CD8-positive, alpha-beta memory T cell (primary cell): ENCODE measurements at regions not wholly inside any gene's neighbourhood (a gene's known extent, or its start where the extent isn't known, plus 50 kb on each side); places are given as distances from the start of the nearest gene placed in this dataset.

ENCODE experiments used
- CTCF ChIA-PET: fragments of 350-600 bp; sonication (Branson Sonifier 250); formaldehyde crosslinking; loops from one replicate; lab custom pipeline; 2021; ENCODE audit warnings: antibody characterized with exemption; lab: Charles Lee
- POLR2A ChIA-PET: fragments of 350-600 bp; sonication (Branson Sonifier 250); formaldehyde crosslinking; loops from one replicate; lab custom pipeline; 2021; ENCODE audit warnings: antibody characterized with exemption; lab: Charles Lee
- DNase-seq, 5 donors: peaks; one replicate each; pipeline versions ENCODE4 v3.0.0 to v3.0.0-alpha.2; 2020 to 2022; ENCODE audit warnings: mixed read lengths in 1 of 5
- H3K27ac ChIP-seq: one replicate; pipeline ENCODE4 v1.7.0; 2013; ENCODE audit warnings: low read depth, mild to moderate bottlenecking, low read length, moderate library complexity
- H3K27me3 ChIP-seq: 2 replicates; pipeline ENCODE4 v1.7.0; 2013; ENCODE audit warnings: low read length, mild to moderate bottlenecking; ENCODE audit not compliant: insufficient read depth, poor library complexity, severe bottlenecking
- H3K36me3 ChIP-seq: 2 replicates; pipeline ENCODE4 v1.7.0; 2013; ENCODE audit warnings: mild to moderate bottlenecking, low read length, moderate library complexity; ENCODE audit not compliant: insufficient read depth
- H3K4me1 ChIP-seq: 2 replicates; pipeline ENCODE4 v1.7.0; 2013; ENCODE audit warnings: mild to moderate bottlenecking, low read length, moderate library complexity; ENCODE audit not compliant: insufficient read depth
- H3K4me3 ChIP-seq: 2 replicates; pipeline ENCODE4 v1.7.0; 2013; ENCODE audit warnings: mild to moderate bottlenecking, low read length
- H3K9me3 ChIP-seq: 2 replicates; pipeline ENCODE4 v1.7.0; 2013; ENCODE audit warnings: mild to moderate bottlenecking, low read length
- H3K27ac Mint-ChIP-seq, 8 donors: one replicate each; pipeline ENCODE4 v1.8.0; 2020 to 2021; ENCODE audit warnings: mixed read lengths in 8 of 8, mild to moderate bottlenecking in 6 of 8, inconsistent platforms in 3 of 8, moderate library complexity in 3 of 8
- H3K27me3 Mint-ChIP-seq, 2 donors: one replicate each; pipeline ENCODE4 v1.8.0; 2020 to 2021; ENCODE audit warnings: mixed read lengths in 2 of 2, mild to moderate bottlenecking in 1 of 2, moderate library complexity in 1 of 2
- H3K36me3 Mint-ChIP-seq, 3 donors: one replicate each; pipeline ENCODE4 v1.8.0; 2020 to 2021; ENCODE audit warnings: mixed read lengths in 3 of 3, inconsistent platforms in 1 of 3, mild to moderate bottlenecking in 1 of 3
- H3K4me1 Mint-ChIP-seq, 3 donors: one replicate each; pipeline ENCODE4 v1.8.0; 2020 to 2021; ENCODE audit warnings: mixed read lengths in 3 of 3, inconsistent platforms in 1 of 3, mild to moderate bottlenecking in 1 of 3
- H3K4me3 Mint-ChIP-seq, 7 donors: one replicate each; pipeline ENCODE4 v1.8.0; 2020 to 2021; ENCODE audit warnings: mixed read lengths in 7 of 7, mild to moderate bottlenecking in 6 of 7, moderate library complexity in 4 of 7, inconsistent platforms in 2 of 7
- H3K9me3 Mint-ChIP-seq, 5 donors: one replicate each; pipeline ENCODE4 v1.8.0; 2020 to 2022; ENCODE audit warnings: mixed read lengths in 5 of 5, mild to moderate bottlenecking in 3 of 5, moderate library complexity in 2 of 5, inconsistent platforms in 1 of 5

- H3K27ac Mint-ChIP-seq: peak overlapping the region in 1 of 8 donors; percentile 55
- H3K4me1 Mint-ChIP-seq: peaks cover 0 to 5% (median 0%) of the 10 kb centered on the region in 3 donors
- H3K4me3 ChIP-seq: no peak overlapping the region
- no peaks in the 10 kb centered on the region for H3K4me1 ChIP-seq
- no peaks in the 10 kb centered on the region for H3K27me3 ChIP-seq
- H3K4me3 Mint-ChIP-seq: no peak overlapping the region
- H3K27ac ChIP-seq: no peak overlapping the region
- H3K9me3 Mint-ChIP-seq: peaks cover 0 to 2% (median 0%) of the 10 kb centered on the region in 5 donors
- POLR2A ChIA-PET: no interaction called here
- no peak for DNase-seq
- H3K36me3 Mint-ChIP-seq: no peaks in the 10 kb centered on the region
- peaks cover 6 to 8% of the 10 kb centered on the region in 2 donors for H3K27me3 Mint-ChIP-seq
- H3K9me3 ChIP-seq: no peaks in the 10 kb centered on the region
- H3K36me3 ChIP-seq: no peaks in the 10 kb centered on the region
- CTCF ChIA-PET: no interaction called here
Observed at GRCh38 chr18:49678440-49678839, 116.6 kb downstream of the LIPG start.

GRCh38 chr18:49677762-49678413 lies 116.0 kb downstream of the LIPG start:
- H3K36me3 ChIP-seq: no peaks in the 10 kb centered on the region
- H3K27ac ChIP-seq: no peak overlapping the region
- peaks cover 8 to 13% of the 10 kb centered on the region in 2 donors for H3K27me3 Mint-ChIP-seq
- no peak overlapping the region for H3K4me3 Mint-ChIP-seq
- H3K9me3 Mint-ChIP-seq: peaks cover 0 to 2% (median 0%) of the 10 kb centered on the region in 5 donors
- H3K4me3 ChIP-seq: no peak overlapping the region
- H3K4me1 Mint-ChIP-seq: peaks cover 0 to 5% (median 0%) of the 10 kb centered on the region in 3 donors
- ChIA-PET POLR2A (no interaction called here), CTCF (no interaction called here)
- no peaks in the 10 kb centered on the region for H3K4me1 ChIP-seq
- no peaks in the 10 kb centered on the region for H3K36me3 Mint-ChIP-seq
- peak overlapping the region in 1 of 8 donors; percentile 0 for H3K27ac Mint-ChIP-seq
- no peaks in the 10 kb centered on the region for H3K9me3 ChIP-seq
- DNase-seq: no peak
- H3K27me3 ChIP-seq: no peaks in the 10 kb centered on the region

GRCh38 chr18:49677081-49677480 lies 115.2 kb downstream of the LIPG start:
- Mint-ChIP-seq H3K9me3 (peaks cover 0 to 2% (median 0%) of the 10 kb centered on the region in 5 donors), H3K27ac (peak overlapping the region in 1 of 8 donors; percentile 23), H3K4me3 (no peak overlapping the region), H3K4me1 (peaks cover 0 to 5% (median 0%) of the 10 kb centered on the region in 3 donors), H3K27me3 (peaks cover 13 to 16% of the 10 kb centered on the region in 2 donors), H3K36me3 (no peaks in the 10 kb centered on the region)
- Histone ChIP-seq H3K27me3 (no peaks in the 10 kb centered on the region), H3K27ac (no peak overlapping the region), H3K36me3 (no peaks in the 10 kb centered on the region), H3K9me3 (no peaks in the 10 kb centered on the region), H3K4me3 (no peak overlapping the region), H3K4me1 (no peaks in the 10 kb centered on the region)
- POLR2A ChIA-PET: no interaction called here
- CTCF ChIA-PET: no interaction called here
- no peak for DNase-seq

GRCh38 chr18:49673281-49673680 lies 111.4 kb downstream of the LIPG start:
- POLR2A ChIA-PET: no interaction called here
- Mint-ChIP-seq H3K4me3 (no peak overlapping the region), H3K9me3 (peaks cover 0 to 4% (median 0%) of the 10 kb centered on the region in 5 donors), H3K27ac (no peak overlapping the region), H3K27me3 (peaks cover 20 to 48% of the 10 kb centered on the region in 2 donors), H3K4me1 (peaks cover 0 to 5% (median 0%) of the 10 kb centered on the region in 3 donors), H3K36me3 (peaks cover 0 to 9% (median 0%) of the 10 kb centered on the region in 3 donors)
- Histone ChIP-seq H3K4me3 (no peak overlapping the region), H3K9me3 (no peaks in the 10 kb centered on the region), H3K4me1 (no peaks in the 10 kb centered on the region), H3K27me3 (no peaks in the 10 kb centered on the region), H3K36me3 (no peaks in the 10 kb centered on the region), H3K27ac (no peak overlapping the region)
- DNase-seq: no peak
- CTCF ChIA-PET: no interaction called here

GRCh38 chr18:49672853-49673252 lies 111.0 kb downstream of the LIPG start:
- H3K27me3 Mint-ChIP-seq: peaks cover 20 to 51% of the 10 kb centered on the region in 2 donors
- Histone ChIP-seq H3K27me3 (no peaks in the 10 kb centered on the region), H3K36me3 (no peaks in the 10 kb centered on the region), H3K9me3 (no peaks in the 10 kb centered on the region), H3K4me1 (no peaks in the 10 kb centered on the region), H3K27ac (no peak overlapping the region), H3K4me3 (no peak overlapping the region)
- DNase-seq: no peak
- peaks cover 0 to 9% (median 0%) of the 10 kb centered on the region in 3 donors for H3K36me3 Mint-ChIP-seq
- H3K9me3 Mint-ChIP-seq: peaks cover 0 to 4% (median 0%) of the 10 kb centered on the region in 5 donors
- ChIA-PET POLR2A (no interaction called here), CTCF (no interaction called here)
- H3K4me1 Mint-ChIP-seq: peaks cover 0 to 2% (median 0%) of the 10 kb centered on the region in 3 donors
- no peak overlapping the region for H3K27ac Mint-ChIP-seq
- no peak overlapping the region for H3K4me3 Mint-ChIP-seq

GRCh38 chr18:49669403-49669802 lies 107.5 kb downstream of the LIPG start:
- H3K36me3 ChIP-seq: no peaks in the 10 kb centered on the region
- H3K9me3 Mint-ChIP-seq: peaks cover 0 to 2% (median 0%) of the 10 kb centered on the region in 5 donors
- POLR2A ChIA-PET: no interaction called here
- no peak overlapping the region for H3K27ac ChIP-seq
- no peaks in the 10 kb centered on the region for H3K27me3 ChIP-seq
- no peaks in the 10 kb centered on the region for H3K9me3 ChIP-seq
- peaks cover 0 to 9% (median 0%) of the 10 kb centered on the region in 3 donors for H3K36me3 Mint-ChIP-seq
- no peaks in the 10 kb centered on the region for H3K4me1 ChIP-seq
- CTCF ChIA-PET: no interaction called here
- H3K27ac Mint-ChIP-seq: no peak overlapping the region
- DNase-seq: no peak
- peaks cover 25 to 61% of the 10 kb centered on the region in 2 donors for H3K27me3 Mint-ChIP-seq
- no peak overlapping the region for H3K4me3 ChIP-seq
- no peak overlapping the region for H3K4me3 Mint-ChIP-seq
- H3K4me1 Mint-ChIP-seq: no peaks in the 10 kb centered on the region

- ChIA-PET POLR2A (no interaction called here), CTCF (no interaction called here)
- no peaks in the 10 kb centered on the region for H3K36me3 ChIP-seq
- peaks cover 24 to 65% of the 10 kb centered on the region in 2 donors for H3K27me3 Mint-ChIP-seq
- H3K27ac ChIP-seq: no peak overlapping the region
- no peaks in the 10 kb centered on the region for H3K4me1 Mint-ChIP-seq
- H3K27ac Mint-ChIP-seq: peak overlapping the region in 1 of 8 donors; percentile 25
- H3K9me3 Mint-ChIP-seq: peaks cover 0 to 2% (median 0%) of the 10 kb centered on the region in 5 donors
- H3K9me3 ChIP-seq: no peaks in the 10 kb centered on the region
- H3K4me3 ChIP-seq: no peak overlapping the region
- DNase-seq: no peak
- peaks cover 0 to 9% (median 0%) of the 10 kb centered on the region in 3 donors for H3K36me3 Mint-ChIP-seq
- no peak overlapping the region for H3K4me3 Mint-ChIP-seq
- no peaks in the 10 kb centered on the region for H3K27me3 ChIP-seq
- no peaks in the 10 kb centered on the region for H3K4me1 ChIP-seq
Observed at GRCh38 chr18:49668574-49669275, 106.9 kb downstream of the LIPG start.

- peaks cover 0 to 9% (median 0%) of the 10 kb centered on the region in 3 donors for H3K36me3 Mint-ChIP-seq
- no peaks in the 10 kb centered on the region for H3K27me3 ChIP-seq
- H3K9me3 ChIP-seq: no peaks in the 10 kb centered on the region
- no peaks in the 10 kb centered on the region for H3K4me1 Mint-ChIP-seq
- POLR2A ChIA-PET: no interaction called here
- no peak overlapping the region for H3K27ac Mint-ChIP-seq
- no peaks in the 10 kb centered on the region for H3K4me1 ChIP-seq
- H3K27ac ChIP-seq: no peak overlapping the region
- no peak for DNase-seq
- H3K9me3 Mint-ChIP-seq: peaks cover 0 to 2% (median 0%) of the 10 kb centered on the region in 5 donors
- no peak overlapping the region for H3K4me3 Mint-ChIP-seq
- H3K27me3 Mint-ChIP-seq: peaks cover 19 to 60% of the 10 kb centered on the region in 2 donors
- no peaks in the 10 kb centered on the region for H3K36me3 ChIP-seq
- H3K4me3 ChIP-seq: no peak overlapping the region
- CTCF ChIA-PET: no interaction called here
Observed at GRCh38 chr18:49667462-49667861, 105.6 kb downstream of the LIPG start.
